GM23338 (cell line): ENCODE measurements at regions not wholly inside any gene's neighbourhood (a gene's known extent, or its start where the extent isn't known, plus 50 kb on each side); places are given as distances from the start of the nearest gene placed in this dataset.

Experiments
- ATAC-seq: fragments of 200-7000 bp; cut with Tn5 transposase; 3 replicates; pipeline ENCODE4 v1.9.1; 2020
- DNase-seq: peaks from one replicate; pipeline ENCODE4 v3.0.0-alpha.2; 2015; ENCODE audit warnings: low spot score
- H2AFZ ChIP-seq: fragments of 200-600 bp; sonication (generic); 2 replicates; pipeline ENCODE4 v1.8.0; 2016; ENCODE audit warnings: antibody characterized with exemption, mild to moderate bottlenecking, moderate library complexity
- H3F3A ChIP-seq: fragments of 200-600 bp; sonication (generic); replicated peaks from 2 replicates; pipeline ENCODE4 v1.8.0; 2017; ENCODE audit warnings: antibody characterized with exemption, mixed run types, low read depth
- H3K27ac ChIP-seq: fragments of 200-600 bp; sonication (generic); 2 replicates; pipeline ENCODE4 v1.6.1; 2016; ENCODE audit warnings: low read depth
- H3K27me3 ChIP-seq: fragments of 200-600 bp; sonication (generic); 2 replicates; pipeline ENCODE4 v1.8.0; 2016; ENCODE audit warnings: mild to moderate bottlenecking, mixed run types, moderate library complexity; ENCODE audit not compliant: insufficient read depth
- H3K36me3 ChIP-seq: fragments of 200-600 bp; sonication (generic); 2 replicates; pipeline ENCODE4 v1.8.0; 2016; ENCODE audit warnings: mild to moderate bottlenecking; ENCODE audit not compliant: insufficient read depth
- H3K4me1 ChIP-seq: fragments of 200-600 bp; sonication (generic); 2 replicates; pipeline ENCODE4 v1.8.0; 2016; ENCODE audit warnings: mild to moderate bottlenecking, moderate library complexity; ENCODE audit not compliant: insufficient read depth
- H3K4me2 ChIP-seq: fragments of 200-600 bp; sonication (generic); 2 replicates; pipeline ENCODE4 v1.7.1; 2017; ENCODE audit warnings: mixed run types
- H3K4me3 ChIP-seq: fragments of 200-600 bp; sonication (generic); 2 replicates; pipeline ENCODE4 v1.6.1; 2016; ENCODE audit warnings: mixed run types
- H3K79me2 ChIP-seq: fragments of 200-600 bp; sonication (generic); replicated peaks from 2 replicates; pipeline ENCODE4 v1.8.0; 2017; ENCODE audit warnings: mild to moderate bottlenecking; ENCODE audit not compliant: insufficient read depth
- H3K9me2 ChIP-seq: fragments of 200-600 bp; sonication (generic); 2 replicates; pipeline ENCODE4 v1.8.0; 2017; ENCODE audit not compliant: insufficient read depth
- H4K20me1 ChIP-seq: fragments of 200-600 bp; sonication (generic); replicated peaks from 2 replicates; pipeline ENCODE4 v1.8.0; 2017; ENCODE audit warnings: mild to moderate bottlenecking; ENCODE audit not compliant: insufficient read depth
- H3K27ac Mint-ChIP-seq: 2 replicates; pipeline ENCODE4 v1.8.0; 2020; ENCODE audit warnings: inconsistent platforms, mild to moderate bottlenecking, moderate library complexity, mixed read lengths
- H3K27me3 Mint-ChIP-seq: 3 replicates; pipeline ENCODE4 v1.8.0; 2022; ENCODE audit warnings: low read depth, mild to moderate bottlenecking, moderate library complexity, mixed read lengths, inconsistent platforms; ENCODE audit not compliant: insufficient read depth, poor library complexity
- H3K36me3 Mint-ChIP-seq: 3 replicates; pipeline ENCODE4 v1.8.0; 2021; ENCODE audit warnings: low read depth, mild to moderate bottlenecking, inconsistent platforms, moderate library complexity, mixed read lengths
- H3K4me1 Mint-ChIP-seq: 3 replicates; pipeline ENCODE4 v1.8.0; 2020; ENCODE audit warnings: mild to moderate bottlenecking, inconsistent platforms, mixed read lengths
- H3K4me3 Mint-ChIP-seq: 3 replicates; pipeline ENCODE4 v1.8.0; 2021; ENCODE audit warnings: moderate library complexity, mild to moderate bottlenecking, inconsistent platforms, mixed read lengths
- H3K9me3 Mint-ChIP-seq: 3 replicates; pipeline ENCODE4 v1.8.0; 2020; ENCODE audit warnings: moderate library complexity, mild to moderate bottlenecking, inconsistent platforms, mixed read lengths
- CREB1 ChIP-seq: fragments of 250-450 bp; sonication (Bioruptor Pico); IDR thresholded peaks from 2 replicates; pipeline ENCODE4 v1.5.0; 2020; ENCODE audit warnings: low read depth, mild to moderate bottlenecking, moderate library complexity
- CTCF ChIP-seq, 2 experiments: fragments of 200-600 bp in 1 of 2; sonication (generic) in 1 of 2; conservative IDR thresholded peaks; 2 replicates each; pipeline versions ENCODE4 v1.5.1 to v1.6.1; 2016 to 2017; ENCODE audit warnings: antibody characterized with exemption in 2 of 2, low read depth in 2 of 2, mild to moderate bottlenecking in 2 of 2, moderate library complexity in 1 of 2
- ETS1 ChIP-seq: IDR thresholded peaks from 2 replicates; pipeline ENCODE4 v1.6.1; 2016; ENCODE audit warnings: antibody characterized with exemption
- EZH2 ChIP-seq: fragments of 200-600 bp; sonication (generic); IDR thresholded peaks from one replicate; pipeline ENCODE4 v1.8.0; 2017; ENCODE audit warnings: antibody characterized with exemption, mild to moderate bottlenecking, low read depth; ENCODE audit not compliant: unreplicated experiment
- EZH2phosphoT487 ChIP-seq: fragments of 200-600 bp; sonication (generic); IDR thresholded peaks from one replicate; pipeline ENCODE4 v1.8.1; 2018; ENCODE audit warnings: antibody characterized with exemption; ENCODE audit not compliant: unreplicated experiment
- JUNB ChIP-seq: IDR thresholded peaks from one replicate; pipeline ENCODE4 v1.6.1; 2016; ENCODE audit warnings: antibody characterized with exemption; ENCODE audit not compliant: unreplicated experiment
- NANOG ChIP-seq: IDR thresholded peaks from 2 replicates; pipeline ENCODE4 v1.6.1; 2016; ENCODE audit warnings: antibody characterized with exemption, borderline replicate concordance
- POLR2AphosphoS5 ChIP-seq: IDR thresholded peaks from 2 replicates; pipeline ENCODE4 v1.6.1; 2016; ENCODE audit warnings: antibody characterized with exemption, low read depth
- REST ChIP-seq: IDR thresholded peaks from one replicate; pipeline ENCODE4 v1.6.1; 2018; ENCODE audit warnings: antibody characterized with exemption; ENCODE audit not compliant: unreplicated experiment
- STAT1 ChIP-seq: IDR thresholded peaks from one replicate; pipeline ENCODE4 v1.6.1; 2016; ENCODE audit warnings: antibody characterized with exemption; ENCODE audit not compliant: unreplicated experiment
- ZNF114 ChIP-seq: fragments of 250-450 bp; sonication (Bioruptor Pico); IDR thresholded peaks from 2 replicates; pipeline ENCODE4 v1.5.0; 2020; ENCODE audit warnings: mild to moderate bottlenecking, moderate library complexity
- ZNF331 ChIP-seq: fragments of 250-450 bp; sonication (Bioruptor Pico); IDR thresholded peaks from 2 replicates; pipeline ENCODE4 v1.5.0; 2020; ENCODE audit warnings: low read depth, mild to moderate bottlenecking, moderate library complexity
- ZNF462 ChIP-seq: fragments of 250-450 bp; sonication (Bioruptor Pico); IDR thresholded peaks from 2 replicates; pipeline ENCODE4 v1.5.0; 2020; ENCODE audit warnings: mild to moderate bottlenecking, moderate library complexity

- H3K4me1 ChIP-seq: no peaks in the 10 kb centered on the region
- no peaks in the 10 kb centered on the region for H3K36me3 ChIP-seq
- Mint-ChIP-seq H3K27ac (no peak overlapping the region), H3K27me3 (no peaks in the 10 kb centered on the region), H3K4me1 (no peaks in the 10 kb centered on the region; the same call in 2 of the 3 replicates), H3K9me3 (no peaks in the 10 kb centered on the region), H3K36me3 (no peaks in the 10 kb centered on the region), H3K4me3 (no peak overlapping the region)
- TF ChIP-seq ZNF462 (CRISPR knock-in tag) (no peak), CTCF (conservative IDR thresholded peaks at IDR 0.05; ENCODE audit: low read depth in 2 of 2) (no peak), EZH2phosphoT487 (no peak), POLR2AphosphoS5 (no peak), STAT1 (no peak), REST (no peak), ZNF114 (CRISPR knock-in tag) (no peak), JUNB (no peak), ETS1 (no peak), NANOG (no peak), EZH2 (no peak), ZNF331 (no peak), CREB1 (CRISPR knock-in tag) (no peak)
- DNase-seq (no peak), ATAC-seq (no peak)
- no peaks in the 10 kb centered on the region for H3K27me3 ChIP-seq
- no peaks in the 10 kb centered on the region for H4K20me1 ChIP-seq
- H3K4me2 ChIP-seq: no peak overlapping the region
- no peaks in the 10 kb centered on the region for H3K9me2 ChIP-seq
- no peak overlapping the region for H2AFZ ChIP-seq
- H3K27ac ChIP-seq: no peak overlapping the region
- H3F3A ChIP-seq: no peaks in the 10 kb centered on the region
- H3K4me3 ChIP-seq: no peak overlapping the region
- H3K79me2 ChIP-seq: no peaks in the 10 kb centered on the region
These were observed 135.8 kb downstream of the PTGER3 start for GRCh38 chr1:70911861-70912260.
